Gastroesophageal sphincter (tissue), 3 donors: ENCODE measurements at regions not wholly inside any gene's neighbourhood (a gene's known extent, or its start where the extent isn't known, plus 50 kb on each side); places are given as distances from the start of the nearest gene placed in this dataset.
"Not testable (repeated sequence)": the region's sequence is repeated elsewhere in the genome, so short reads cannot be mapped to it uniquely, and the experiment has no call there.

Source experiments
- CTCF ChIP-seq, 4 experiments: fragments of 200-600 bp in 2 of 4; fragments of 450-650 bp in 2 of 4; sonication (generic) in 1 of 4; IDR thresholded peaks; one replicate each; pipeline ENCODE4 v1.5.1; 2017 to 2019; ENCODE audit warnings: antibody characterized with exemption in 4 of 4, mild to moderate bottlenecking in 2 of 4, moderate library complexity in 2 of 4
- EP300 ChIP-seq: sonication (generic); formaldehyde crosslinking; IDR thresholded peaks from one replicate; pipeline ENCODE4 v1.6.1; 2017; ENCODE audit warnings: antibody characterized with exemption, mild to moderate bottlenecking
- POLR2A ChIP-seq, 2 donors: fragments of 450-650 bp; IDR thresholded peaks; one replicate each; pipeline ENCODE4 v1.6.1; 2017; ENCODE audit warnings: antibody characterized with exemption in 2 of 2, mild to moderate bottlenecking in 2 of 2, moderate library complexity in 1 of 2
- POLR2AphosphoS5 ChIP-seq: sonication (generic); formaldehyde crosslinking; IDR thresholded peaks from one replicate; pipeline ENCODE4 v1.6.1; 2017; ENCODE audit warnings: antibody characterized with exemption

DNA sequence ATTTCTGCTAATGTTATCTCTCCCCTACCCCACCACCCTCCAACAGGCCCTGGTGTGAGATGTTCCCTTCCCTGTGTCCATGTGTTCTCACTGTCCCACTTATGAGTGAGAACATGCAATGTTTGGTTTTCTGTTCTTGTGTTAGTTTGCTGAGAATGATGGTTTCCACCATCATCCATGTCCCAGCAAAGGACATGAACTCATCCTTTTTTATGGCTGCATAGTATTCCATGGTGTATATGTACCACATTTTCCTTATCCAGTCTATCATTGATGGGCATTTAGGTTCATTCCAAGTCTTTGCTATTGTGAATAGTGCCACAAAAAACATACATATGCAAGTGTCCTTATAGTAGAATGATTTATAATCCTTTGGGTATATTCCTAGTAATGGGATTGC is 104.5 kb downstream of the ZNF33B start:
- TF ChIP-seq POLR2AphosphoS5; CTCF (IDR thresholded peaks at IDR 0.05); EP300; POLR2A (IDR thresholded peaks at IDR 0.05): not testable (repeated sequence)
